ENCODE measurements at regions not wholly inside any gene's neighbourhood (a gene's known extent, or its start where the extent isn't known, plus 50 kb on each side); places are given as distances from the start of the nearest gene placed in this dataset.

- H3K4me1 ChIP-seq (ENCODE audit: control insufficient read depth, low read length): no peaks in the 10 kb centered on the region
- H3F3A ChIP-seq (ENCODE audit: control insufficient read depth, insufficient read depth): no peaks in the 10 kb centered on the region
- TF ChIP-seq, protein P1, sequence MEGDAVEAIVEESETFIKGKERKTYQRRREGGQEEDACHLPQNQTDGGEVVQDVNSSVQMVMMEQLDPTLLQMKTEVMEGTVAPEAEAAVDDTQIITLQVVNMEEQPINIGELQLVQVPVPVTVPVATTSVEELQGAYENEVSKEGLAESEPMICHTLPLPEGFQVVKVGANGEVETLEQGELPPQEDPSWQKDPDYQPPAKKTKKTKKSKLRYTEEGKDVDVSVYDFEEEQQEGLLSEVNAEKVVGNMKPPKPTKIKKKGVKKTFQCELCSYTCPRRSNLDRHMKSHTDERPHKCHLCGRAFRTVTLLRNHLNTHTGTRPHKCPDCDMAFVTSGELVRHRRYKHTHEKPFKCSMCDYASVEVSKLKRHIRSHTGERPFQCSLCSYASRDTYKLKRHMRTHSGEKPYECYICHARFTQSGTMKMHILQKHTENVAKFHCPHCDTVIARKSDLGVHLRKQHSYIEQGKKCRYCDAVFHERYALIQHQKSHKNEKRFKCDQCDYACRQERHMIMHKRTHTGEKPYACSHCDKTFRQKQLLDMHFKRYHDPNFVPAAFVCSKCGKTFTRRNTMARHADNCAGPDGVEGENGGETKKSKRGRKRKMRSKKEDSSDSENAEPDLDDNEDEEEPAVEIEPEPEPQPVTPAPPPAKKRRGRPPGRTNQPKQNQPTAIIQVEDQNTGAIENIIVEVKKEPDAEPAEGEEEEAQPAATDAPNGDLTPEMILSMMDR (IDR thresholded peaks at IDR 0.05; ENCODE audit: low read depth, low read length, poor library complexity, severe bottlenecking): no peak
- TF ChIP-seq EZH2phosphoT487 (IDR thresholded peaks at IDR 0.05; ENCODE audit: borderline replicate concordance, low read length): no peak
- H3K27ac ChIP-seq (ENCODE audit: low read depth, low read length): no peak overlapping the region
- H4K20me1 ChIP-seq (ENCODE audit: control insufficient read depth, insufficient read depth, low read depth, low read length): no peaks in the 10 kb centered on the region
- H3K79me2 ChIP-seq (ENCODE audit: control insufficient read depth, low read length): no peaks in the 10 kb centered on the region
- no peaks in the 10 kb centered on the region for H3K9me3 ChIP-seq (ENCODE audit: control insufficient read depth, insufficient read depth, low read length)
- no peak overlapping the region for H3K4me2 ChIP-seq (ENCODE audit: low read length)
- H3K4me3 ChIP-seq (ENCODE audit: low read length): no peak overlapping the region
- no peaks in the 10 kb centered on the region for H3K36me3 ChIP-seq (ENCODE audit: control insufficient read depth, low read length)
- H3K27me3 ChIP-seq (ENCODE audit: control insufficient read depth, low read length): no peaks in the 10 kb centered on the region
- no peaks in the 10 kb centered on the region for H3K9me2 ChIP-seq (replicated peaks; ENCODE audit: control insufficient read depth, low read length)
Measured at GRCh38 chr4:138344851-138345250, 102.7 kb upstream of the SLC7A11 start.

GRCh38 chr4:138344054-138344453 lies 101.9 kb upstream of the SLC7A11 start:
- Histone ChIP-seq H3K27me3 (ENCODE audit: control insufficient read depth, low read length) (no peaks in the 10 kb centered on the region), H3K4me2 (ENCODE audit: low read length) (no peak overlapping the region), H3F3A (ENCODE audit: control insufficient read depth, insufficient read depth) (no peaks in the 10 kb centered on the region), H3K79me2 (ENCODE audit: control insufficient read depth, low read length) (no peaks in the 10 kb centered on the region), H3K9me3 (ENCODE audit: control insufficient read depth, insufficient read depth, low read length) (no peaks in the 10 kb centered on the region), H3K27ac (ENCODE audit: low read depth, low read length) (no peak overlapping the region), H4K20me1 (ENCODE audit: control insufficient read depth, insufficient read depth, low read depth, low read length) (no peaks in the 10 kb centered on the region), H3K4me3 (ENCODE audit: low read length) (no peak overlapping the region), H3K9me2 (replicated peaks; ENCODE audit: control insufficient read depth, low read length) (no peaks in the 10 kb centered on the region), H3K4me1 (ENCODE audit: control insufficient read depth, low read length) (no peaks in the 10 kb centered on the region), H3K36me3 (ENCODE audit: control insufficient read depth, low read length) (no peaks in the 10 kb centered on the region)
- TF ChIP-seq EZH2phosphoT487 (IDR thresholded peaks at IDR 0.05; ENCODE audit: borderline replicate concordance, low read length): no peak
- TF ChIP-seq, protein P1 (IDR thresholded peaks at IDR 0.05; ENCODE audit: low read depth, low read length, poor library complexity, severe bottlenecking): no peak

GRCh38 chr4:138341739-138342415 lies 99.7 kb upstream of the SLC7A11 start:
- TF ChIP-seq EZH2phosphoT487 (IDR thresholded peaks at IDR 0.05; ENCODE audit: borderline replicate concordance, low read length): no peak
- TF ChIP-seq, protein P1 (IDR thresholded peaks at IDR 0.05; ENCODE audit: low read depth, low read length, poor library complexity, severe bottlenecking): no peak
- H3K4me2 ChIP-seq (ENCODE audit: low read length): no peak overlapping the region
- no peaks in the 10 kb centered on the region for H3K4me1 ChIP-seq (ENCODE audit: control insufficient read depth, low read length)
- no peaks in the 10 kb centered on the region for H4K20me1 ChIP-seq (ENCODE audit: control insufficient read depth, insufficient read depth, low read depth, low read length)
- no peak overlapping the region for H3K4me3 ChIP-seq (ENCODE audit: low read length)
- H3K36me3 ChIP-seq (ENCODE audit: control insufficient read depth, low read length): no peaks in the 10 kb centered on the region
- no peaks in the 10 kb centered on the region for H3F3A ChIP-seq (ENCODE audit: control insufficient read depth, insufficient read depth)
- no peaks in the 10 kb centered on the region for H3K27me3 ChIP-seq (ENCODE audit: control insufficient read depth, low read length)
- no peak overlapping the region for H3K27ac ChIP-seq (ENCODE audit: low read depth, low read length)
- H3K9me3 ChIP-seq (ENCODE audit: control insufficient read depth, insufficient read depth, low read length): no peaks in the 10 kb centered on the region
- no peaks in the 10 kb centered on the region for H3K79me2 ChIP-seq (ENCODE audit: control insufficient read depth, low read length)
- no peaks in the 10 kb centered on the region for H3K9me2 ChIP-seq (replicated peaks; ENCODE audit: control insufficient read depth, low read length)

All from DOHH2 (cell line).